Hepatocyte (in vitro differentiated cells): ENCODE measurements at regions not wholly inside any gene's neighbourhood (a gene's known extent, or its start where the extent isn't known, plus 50 kb on each side); places are given as distances from the start of the nearest gene placed in this dataset.
"Not testable (repeated sequence)": the region's sequence is repeated elsewhere in the genome, so short reads cannot be mapped to it uniquely, and the experiment has no call there.

Source experiments
- DNase-seq: peaks from one replicate; pipeline ENCODE4 v3.0.0-alpha.2; 2016; ENCODE audit warnings: low spot score
- H2AFZ ChIP-seq: fragments of 200-600 bp; sonication (generic); 2 replicates; pipeline ENCODE4 v1.6.0; 2016; ENCODE audit warnings: antibody characterized with exemption, mild to moderate bottlenecking
- H3K27ac ChIP-seq: fragments of 200-600 bp; sonication (generic); 2 replicates; pipeline ENCODE4 v1.5.1; 2016; ENCODE audit warnings: mild to moderate bottlenecking
- H3K27me3 ChIP-seq: fragments of 200-600 bp; sonication (generic); 2 replicates; pipeline ENCODE4 v1.6.1; 2016
- H3K36me3 ChIP-seq: fragments of 200-600 bp; sonication (generic); replicated peaks from 2 replicates; pipeline ENCODE4 v1.5.1; 2016; ENCODE audit warnings: low read depth; ENCODE audit not compliant: insufficient read depth
- H3K4me1 ChIP-seq: fragments of 200-600 bp; sonication (generic); 2 replicates; pipeline ENCODE4 v1.5.1; 2016; ENCODE audit warnings: mild to moderate bottlenecking, moderate library complexity; ENCODE audit not compliant: insufficient read depth
- H3K4me2 ChIP-seq: fragments of 200-600 bp; sonication (generic); 2 replicates; pipeline ENCODE4 v1.6.0; 2016
- H3K4me3 ChIP-seq: fragments of 200-600 bp; sonication (generic); 2 replicates; pipeline ENCODE4 v1.5.1; 2016; ENCODE audit warnings: mild to moderate bottlenecking
- H3K79me2 ChIP-seq: fragments of 200-600 bp; sonication (generic); 2 replicates; pipeline ENCODE4 v1.6.0; 2017; ENCODE audit warnings: mild to moderate bottlenecking
- H3K9me2 ChIP-seq: fragments of 200-600 bp; sonication (generic); replicated peaks from 2 replicates; pipeline ENCODE4 v1.6.0; 2017; ENCODE audit warnings: mild to moderate bottlenecking; ENCODE audit not compliant: insufficient read depth
- H3K9me3 ChIP-seq: fragments of 200-600 bp; sonication (generic); 2 replicates; pipeline ENCODE4 v1.5.1; 2016; ENCODE audit warnings: low read depth, mild to moderate bottlenecking
- H4K20me1 ChIP-seq: fragments of 200-600 bp; sonication (generic); 2 replicates; pipeline ENCODE4 v1.6.0; 2016; ENCODE audit warnings: mild to moderate bottlenecking; ENCODE audit not compliant: insufficient read depth, poor library complexity, severe bottlenecking
- CTCF ChIP-seq: fragments of 200-600 bp; sonication (generic); IDR thresholded peaks from 2 replicates; pipeline ENCODE4 v1.5.1; 2016; ENCODE audit warnings: antibody characterized with exemption, mild to moderate bottlenecking; ENCODE audit not compliant: poor library complexity
- EZH2 ChIP-seq: fragments of 200-600 bp; sonication (generic); IDR thresholded peaks from 2 replicates; pipeline ENCODE4 v1.6.1; 2016; ENCODE audit warnings: antibody characterized with exemption, mild to moderate bottlenecking, borderline replicate concordance
- EZH2phosphoT487 ChIP-seq: fragments of 200-600 bp; sonication (generic); IDR thresholded peaks from one replicate; pipeline ENCODE4 v1.6.1; 2018; ENCODE audit warnings: antibody characterized with exemption, mild to moderate bottlenecking, low read depth, moderate library complexity; ENCODE audit not compliant: unreplicated experiment, severe bottlenecking
- WGBS: methylation state at CpG from one replicate; pipeline ENCODE4 v1.1.6; 2016; ENCODE audit warnings: low lambda C conversion rate; ENCODE audit errors: missing lambda C conversion rate; 5-methylcytosine and 5-hydroxymethylcytosine counted together

DNA sequence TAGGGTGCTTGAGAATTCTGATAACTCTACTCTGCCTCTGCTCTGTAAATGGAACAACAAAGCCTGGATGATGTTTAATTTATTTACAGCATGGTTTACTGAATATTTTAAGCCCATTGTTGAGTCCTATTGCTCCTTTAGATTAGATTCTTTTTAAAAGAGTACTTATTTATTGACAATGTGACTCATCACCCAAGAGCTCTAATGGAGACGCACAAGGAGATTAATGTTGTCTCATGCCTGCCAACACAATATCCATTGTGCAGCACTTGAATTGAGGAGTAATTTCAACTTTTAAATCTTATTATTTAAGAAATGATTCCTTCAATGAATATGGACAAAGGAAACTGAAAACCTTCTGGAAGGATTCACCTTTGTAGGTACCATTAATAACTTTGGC, 691.4 kb downstream of the ZBBX start:
- Histone ChIP-seq H3K9me2 (no peaks in the 10 kb centered on the region), H2AFZ (no peak overlapping the region), H4K20me1 (no peaks in the 10 kb centered on the region), H3K9me3 (no peaks in the 10 kb centered on the region), H3K36me3 (no peaks in the 10 kb centered on the region), H3K4me2 (no peak overlapping the region), H3K4me3 (no peak overlapping the region), H3K4me1 (no peaks in the 10 kb centered on the region), H3K27me3 (no peaks in the 10 kb centered on the region), H3K79me2 (no peaks in the 10 kb centered on the region), H3K27ac (no peak overlapping the region)
- TF ChIP-seq EZH2phosphoT487 (no peak), CTCF (no peak), EZH2 (no peak)
- no peak for DNase-seq
- 82% methylated on average over 1 of the region's 1 CpG for WGBS

DNA sequence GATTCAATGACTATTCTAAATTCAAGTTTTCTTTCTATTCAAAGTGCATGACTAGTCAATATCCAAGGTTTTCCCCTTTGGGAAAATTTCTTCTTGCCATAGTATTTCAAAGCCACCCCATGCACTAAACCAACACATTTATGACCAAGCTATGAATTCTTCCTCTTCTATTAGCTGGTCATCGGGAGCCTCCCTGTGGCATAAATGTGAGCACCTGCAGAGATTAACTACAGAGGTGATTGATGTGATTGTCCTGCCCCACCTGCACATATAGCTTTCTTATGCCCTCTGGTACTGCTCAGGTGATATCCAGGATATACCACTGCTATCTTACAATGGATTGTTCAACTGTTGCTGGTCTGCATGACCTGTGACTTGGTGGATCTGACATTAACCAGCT, 694.9 kb downstream of the ZBBX start:
- WGBS = 82% methylated on average over 1 of the region's 1 CpG
- Histone ChIP-seq H3K27me3 (no peaks in the 10 kb centered on the region), H3K27ac (no peak overlapping the region), H4K20me1 (no peaks in the 10 kb centered on the region), H3K4me2 (no peak overlapping the region), H3K9me3 (no peaks in the 10 kb centered on the region), H3K4me3 (no peak overlapping the region), H3K79me2 (no peaks in the 10 kb centered on the region), H3K9me2 (no peaks in the 10 kb centered on the region), H3K4me1 (no peaks in the 10 kb centered on the region), H2AFZ (no peak overlapping the region), H3K36me3 (no peaks in the 10 kb centered on the region)
- DNase-seq = no peak
- TF ChIP-seq EZH2 (no peak), EZH2phosphoT487 (no peak), CTCF (no peak)

GRCh38 chr3:166684077-166684476, 696.0 kb downstream of the ZBBX start:
- 86% methylated on average over 5 of the region's 5 CpGs for WGBS
- not testable (repeated sequence) for H3K27me3 ChIP-seq, H3K9me3 ChIP-seq, H2AFZ ChIP-seq, H3K79me2 ChIP-seq, H3K4me3 ChIP-seq, DNase-seq, H3K36me3 ChIP-seq, H3K9me2 ChIP-seq, H4K20me1 ChIP-seq, H3K4me2 ChIP-seq, H3K4me1 ChIP-seq, H3K27ac ChIP-seq

DNA sequence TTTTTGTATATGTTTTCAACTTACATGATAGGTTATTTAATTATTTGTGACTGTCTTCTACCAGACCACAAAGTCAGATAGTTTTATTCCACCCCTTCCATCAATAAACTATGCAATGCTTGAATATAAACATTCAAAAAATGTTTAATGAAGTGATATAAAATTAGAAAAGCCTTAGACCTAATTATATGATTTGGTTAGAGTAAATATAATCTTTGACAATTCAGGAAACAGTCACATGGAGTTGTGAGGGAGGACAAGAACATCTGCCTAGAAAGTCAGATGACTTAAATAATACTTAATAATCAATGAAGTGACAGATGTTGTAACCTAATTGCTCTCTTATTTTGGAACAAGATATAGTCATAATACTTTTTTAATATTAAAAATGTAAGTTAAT, 710.3 kb downstream of the ZBBX start:
- H3K4me1 ChIP-seq = no peaks in the 10 kb centered on the region
- H3K36me3 ChIP-seq = no peaks in the 10 kb centered on the region

More for the DNA sequence above, 710.3 kb downstream of the ZBBX start:
- Histone ChIP-seq H3K9me2 (no peaks in the 10 kb centered on the region), H3K4me3 (no peak overlapping the region), H3K27me3 (no peaks in the 10 kb centered on the region), H3K9me3 (no peaks in the 10 kb centered on the region), H2AFZ (no peak overlapping the region), H3K79me2 (no peaks in the 10 kb centered on the region), H3K27ac (no peak overlapping the region), H3K4me2 (no peak overlapping the region), H4K20me1 (no peaks in the 10 kb centered on the region)
- TF ChIP-seq CTCF (no peak), EZH2 (no peak), EZH2phosphoT487 (no peak)
- no peak for DNase-seq
